ENCODE measurements at regions not wholly inside any gene's neighbourhood (a gene's known extent, or its start where the extent isn't known, plus 50 kb on each side); places are given as distances from the start of the nearest gene placed in this dataset.

- CTCF ChIA-PET: no interaction called here
Observed at GRCh38 chr11:83363312-83363711, 77.1 kb upstream of the CCDC90B start.

GRCh38 chr11:83361831-83362230 is 75.7 kb upstream of the CCDC90B start:
- no peak for TF ChIP-seq ZBTB43 (CRISPR knock-in tag; IDR thresholded peaks at IDR 0.05)
- TF ChIP-seq, protein P1, sequence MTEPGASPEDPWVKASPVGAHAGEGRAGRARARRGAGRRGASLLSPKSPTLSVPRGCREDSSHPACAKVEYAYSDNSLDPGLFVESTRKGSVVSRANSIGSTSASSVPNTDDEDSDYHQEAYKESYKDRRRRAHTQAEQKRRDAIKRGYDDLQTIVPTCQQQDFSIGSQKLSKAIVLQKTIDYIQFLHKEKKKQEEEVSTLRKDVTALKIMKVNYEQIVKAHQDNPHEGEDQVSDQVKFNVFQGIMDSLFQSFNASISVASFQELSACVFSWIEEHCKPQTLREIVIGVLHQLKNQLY (CRISPR knock-in tag; IDR thresholded peaks at IDR 0.05): no peak
- no peak for TF ChIP-seq SOX15 (CRISPR knock-in tag; IDR thresholded peaks at IDR 0.05)
- TF ChIP-seq, protein P2, sequence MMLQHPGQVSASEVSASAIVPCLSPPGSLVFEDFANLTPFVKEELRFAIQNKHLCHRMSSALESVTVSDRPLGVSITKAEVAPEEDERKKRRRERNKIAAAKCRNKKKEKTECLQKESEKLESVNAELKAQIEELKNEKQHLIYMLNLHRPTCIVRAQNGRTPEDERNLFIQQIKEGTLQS (CRISPR knock-in tag; conservative IDR thresholded peaks at IDR 0.05): no peak
- TF ChIP-seq CBFB (CRISPR knock-in tag; IDR thresholded peaks at IDR 0.05; ENCODE audit: low read depth): no peak
- TF ChIP-seq MYBL2 (CRISPR knock-in tag; IDR thresholded peaks at IDR 0.05): no peak
- H3K27ac Mint-ChIP-seq: 0 out of 2 replicates have a peak overlapping the region, but pooled peaks have one; percentile 52
- peaks cover 44% of the 10 kb centered on the region for H3K4me1 Mint-ChIP-seq
- ATAC-seq (no peak), DNase-seq (ENCODE audit: low spot score) (no peak)
- no peaks in the 10 kb centered on the region for H3K27me3 Mint-ChIP-seq (ENCODE audit: low read depth)
- no peak overlapping the region for H3K4me3 Mint-ChIP-seq
- POLR2A ChIA-PET: no interaction called here
- peaks cover 24% of the 10 kb centered on the region for H3K36me3 Mint-ChIP-seq
- CTCF ChIA-PET: interaction anchor here (1.7 kb wide), 1 partner anchor 69 kb away, joined by 3 read pairs; no protein-coding TSS in a partner anchor
- H3K9me3 Mint-ChIP-seq: peaks cover 25% of the 10 kb centered on the region

More at GRCh38 chr11:83363312-83363711, 77.1 kb upstream of the CCDC90B start:
- POLR2A ChIA-PET: no interaction called here
- no peak for ATAC-seq
- peak overlapping the region; percentile 42 for H3K27ac Mint-ChIP-seq
- no peaks in the 10 kb centered on the region for H3K27me3 Mint-ChIP-seq (ENCODE audit: low read depth)
- TF ChIP-seq ZNF425 (CRISPR knock-in tag; conservative IDR thresholded peaks at IDR 0.05): no peak
- TF ChIP-seq, protein P3, sequence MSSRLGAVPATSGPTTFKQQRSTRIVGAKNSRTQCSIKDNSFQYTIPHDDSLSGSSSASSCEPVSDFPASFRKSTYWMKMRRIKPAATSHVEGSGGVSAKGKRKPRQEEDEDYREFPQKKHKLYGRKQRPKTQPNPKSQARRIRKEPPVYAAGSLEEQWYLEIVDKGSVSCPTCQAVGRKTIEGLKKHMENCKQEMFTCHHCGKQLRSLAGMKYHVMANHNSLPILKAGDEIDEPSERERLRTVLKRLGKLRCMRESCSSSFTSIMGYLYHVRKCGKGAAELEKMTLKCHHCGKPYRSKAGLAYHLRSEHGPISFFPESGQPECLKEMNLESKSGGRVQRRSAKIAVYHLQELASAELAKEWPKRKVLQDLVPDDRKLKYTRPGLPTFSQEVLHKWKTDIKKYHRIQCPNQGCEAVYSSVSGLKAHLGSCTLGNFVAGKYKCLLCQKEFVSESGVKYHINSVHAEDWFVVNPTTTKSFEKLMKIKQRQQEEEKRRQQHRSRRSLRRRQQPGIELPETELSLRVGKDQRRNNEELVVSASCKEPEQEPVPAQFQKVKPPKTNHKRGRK (CRISPR knock-in tag; IDR thresholded peaks at IDR 0.05; ENCODE audit: borderline replicate concordance): no peak
- no peak for TF ChIP-seq NFE2L1 (CRISPR knock-in tag; IDR thresholded peaks at IDR 0.05)
- TF ChIP-seq ATF1 (CRISPR knock-in tag; IDR thresholded peaks at IDR 0.05): no peak
- TF ChIP-seq IRF2 (CRISPR knock-in tag; IDR thresholded peaks at IDR 0.05; ENCODE audit: borderline replicate concordance, low read depth): no peak
- TF ChIP-seq ZMAT4 (CRISPR knock-in tag; IDR thresholded peaks at IDR 0.05): no peak
- no peak for TF ChIP-seq ZNF263 (CRISPR knock-in tag; IDR thresholded peaks at IDR 0.05; ENCODE audit: low read depth)
- no peak for TF ChIP-seq RELA (CRISPR knock-in tag; IDR thresholded peaks at IDR 0.05; ENCODE audit: borderline replicate concordance)
- TF ChIP-seq ZNF423 (CRISPR knock-in tag; IDR thresholded peaks at IDR 0.05): no peak
- TF ChIP-seq NR1H2 (CRISPR knock-in tag; IDR thresholded peaks at IDR 0.05): no peak
- no peak for TF ChIP-seq KAT7 (CRISPR knock-in tag; IDR thresholded peaks at IDR 0.05; ENCODE audit: borderline replicate concordance)
- TF ChIP-seq, protein P4, sequence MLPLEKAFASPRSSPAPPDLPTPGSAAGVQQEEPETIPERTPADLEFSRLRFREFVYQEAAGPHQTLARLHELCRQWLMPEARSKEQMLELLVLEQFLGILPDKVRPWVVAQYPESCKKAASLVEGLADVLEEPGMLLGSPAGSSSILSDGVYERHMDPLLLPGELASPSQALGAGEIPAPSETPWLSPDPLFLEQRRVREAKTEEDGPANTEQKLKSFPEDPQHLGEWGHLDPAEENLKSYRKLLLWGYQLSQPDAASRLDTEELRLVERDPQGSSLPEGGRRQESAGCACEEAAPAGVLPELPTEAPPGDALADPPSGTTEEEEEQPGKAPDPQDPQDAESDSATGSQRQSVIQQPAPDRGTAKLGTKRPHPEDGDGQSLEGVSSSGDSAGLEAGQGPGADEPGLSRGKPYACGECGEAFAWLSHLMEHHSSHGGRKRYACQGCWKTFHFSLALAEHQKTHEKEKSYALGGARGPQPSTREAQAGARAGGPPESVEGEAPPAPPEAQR (CRISPR knock-in tag; IDR thresholded peaks at IDR 0.05): no peak
- H3K36me3 Mint-ChIP-seq: peaks cover 27% of the 10 kb centered on the region
- H3K4me1 Mint-ChIP-seq: peaks cover 53% of the 10 kb centered on the region
- peaks cover 25% of the 10 kb centered on the region for H3K9me3 Mint-ChIP-seq
- DNase-seq (ENCODE audit: low spot score): no peak
- H3K4me3 Mint-ChIP-seq: no peak overlapping the region

All from WTC11 (cell line).